ENCODE measurements at regions not wholly inside any gene's neighbourhood (a gene's known extent, or its start where the extent isn't known, plus 50 kb on each side); places are given as distances from the start of the nearest gene placed in this dataset.
"Not testable (repeated sequence)": the region's sequence is repeated elsewhere in the genome, so short reads cannot be mapped to it uniquely, and the experiment has no call there.

- no peak for DNase-seq (ENCODE audit: low spot score)
Observed at GRCh38 chr3:115204475-115204874, 57.4 kb upstream of the ZBTB20 start.

- DNase-seq (ENCODE audit: low spot score) = no peak
Observed at GRCh38 chr3:115208066-115208750, 61.1 kb upstream of the ZBTB20 start.

- DNase-seq (ENCODE audit: low spot score) = no peak
Observed at GRCh38 chr3:115211810-115212492, 64.9 kb upstream of the ZBTB20 start.

GRCh38 chr3:115212615-115213014, 65.5 kb upstream of the ZBTB20 start:
- no peak for DNase-seq (ENCODE audit: low spot score)

- DNase-seq (ENCODE audit: low spot score) = not testable (repeated sequence)
Observed at GRCh38 chr3:115213052-115213451, 66.0 kb upstream of the ZBTB20 start.

GRCh38 chr3:115217292-115217677, 70.2 kb upstream of the ZBTB20 start:
- DNase-seq (ENCODE audit: low spot score) = no peak

- peak; percentile 41 for DNase-seq (ENCODE audit: low spot score)
Observed at GRCh38 chr3:115217678-115218451, 70.8 kb upstream of the ZBTB20 start.

GRCh38 chr3:115218859-115219258, 71.8 kb upstream of the ZBTB20 start:
- DNase-seq (ENCODE audit: low spot score) = no peak

GRCh38 chr3:115224687-115225086, 77.6 kb upstream of the ZBTB20 start:
- no peak for DNase-seq (ENCODE audit: low spot score)

- DNase-seq (ENCODE audit: low spot score) = no peak
Observed at GRCh38 chr3:115226844-115227445, 79.9 kb upstream of the ZBTB20 start.

GRCh38 chr3:115227461-115227860, 80.4 kb upstream of the ZBTB20 start:
- DNase-seq (ENCODE audit: low spot score) = no peak

GRCh38 chr3:115228266-115228665, 81.2 kb upstream of the ZBTB20 start:
- DNase-seq (ENCODE audit: low spot score) = no peak

GRCh38 chr3:115232167-115232566, 85.1 kb upstream of the ZBTB20 start:
- no peak for DNase-seq (ENCODE audit: low spot score)

GRCh38 chr3:115233021-115233420, 85.9 kb upstream of the ZBTB20 start:
- DNase-seq (ENCODE audit: low spot score) = no peak

- DNase-seq (ENCODE audit: low spot score) = no peak
Observed at GRCh38 chr3:115236496-115236895, 89.4 kb upstream of the ZBTB20 start.

GRCh38 chr3:115239717-115240116, 92.6 kb upstream of the ZBTB20 start:
- DNase-seq (ENCODE audit: low spot score) = peak; percentile 42

- no peak for DNase-seq (ENCODE audit: low spot score)
Observed at GRCh38 chr3:115244350-115244749, 97.3 kb upstream of the ZBTB20 start.

GRCh38 chr3:115245438-115245837, 98.3 kb upstream of the ZBTB20 start:
- DNase-seq (ENCODE audit: low spot score) = peak; percentile 49

GRCh38 chr3:115245899-115246298, 98.8 kb upstream of the ZBTB20 start:
- DNase-seq (ENCODE audit: low spot score) = no peak

- no peak for DNase-seq (ENCODE audit: low spot score)
Observed at GRCh38 chr3:115246461-115247020, 99.5 kb upstream of the ZBTB20 start.

GRCh38 chr3:115248274-115248673, 101.2 kb upstream of the ZBTB20 start:
- DNase-seq (ENCODE audit: low spot score) = no peak

GRCh38 chr3:115251509-115251908, 104.4 kb upstream of the ZBTB20 start:
- DNase-seq (ENCODE audit: low spot score) = no peak
